ENCODE measurements at regions not wholly inside any gene's neighbourhood (a gene's known extent, or its start where the extent isn't known, plus 50 kb on each side); places are given as distances from the start of the nearest gene placed in this dataset.

GRCh38 chr10:53440601-53441000 lies 668.0 kb upstream of the MBL2 start:
- no peak for TF ChIP-seq CTCF (IDR thresholded peaks at IDR 0.05)
- TF ChIP-seq POLR2AphosphoS5 (IDR thresholded peaks at IDR 0.05): no peak
